Caki2 (cell line): ENCODE measurements at regions not wholly inside any gene's neighbourhood (a gene's known extent, or its start where the extent isn't known, plus 50 kb on each side); places are given as distances from the start of the nearest gene placed in this dataset.
"Not testable (repeated sequence)": the region's sequence is repeated elsewhere in the genome, so short reads cannot be mapped to it uniquely, and the experiment has no call there.

Experiments
- DNase-seq: peaks from one replicate; pipeline ENCODE4 v3.0.0-alpha.2; 2015; ENCODE audit warnings: low read depth
- in situ Hi-C: cut with HindIII; loops from 2 replicates; pipeline ENCODE4 v1.10.0; 2016; ENCODE audit warnings: low sequenced_read_pairs, low pct_unique_long_range_greater_than_20kb, mixed read lengths

DNA sequence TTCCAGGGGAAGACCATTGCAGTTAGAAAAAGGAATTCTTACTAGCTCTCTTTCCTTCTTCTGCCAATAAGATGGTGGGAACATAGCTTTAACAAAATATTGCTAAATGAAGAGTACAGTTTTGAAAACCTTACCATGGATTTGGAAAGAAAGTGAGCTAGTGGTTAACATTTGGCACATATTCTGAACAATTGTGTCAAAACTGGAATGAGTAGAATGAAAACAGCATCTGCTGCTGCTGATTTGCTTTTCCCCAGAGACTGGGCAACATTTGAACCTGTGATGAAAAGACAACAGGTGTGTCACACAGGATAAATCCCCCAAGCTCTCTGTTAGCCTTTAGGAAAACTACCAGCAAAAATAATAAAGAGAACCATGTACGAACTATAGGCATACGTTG lies 761.4 kb downstream of the KCNA4 start:
- in situ Hi-C loops, result no loop called here
- DNase-seq, result no peak

DNA sequence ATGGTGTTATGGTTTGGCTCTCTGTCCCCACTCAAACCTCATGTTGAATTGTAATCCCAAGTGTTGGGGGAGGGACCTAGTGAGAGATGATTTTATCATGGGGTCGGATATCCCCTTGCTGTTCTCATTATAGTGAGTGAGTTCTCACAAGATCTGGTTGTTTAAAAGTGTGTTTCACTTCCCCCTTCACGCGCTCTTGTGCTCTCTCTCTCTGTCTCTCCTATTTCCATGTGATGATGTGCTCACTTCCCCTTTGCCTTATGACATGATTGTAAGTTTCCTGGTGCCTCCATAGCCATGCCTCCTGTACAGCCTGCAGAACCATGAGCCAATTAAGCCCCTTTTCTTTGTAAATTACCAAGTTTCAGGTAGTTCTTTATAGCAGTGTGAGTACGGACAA lies 765.1 kb downstream of the KCNA4 start:
- in situ Hi-C loops, result no loop called here
- DNase-seq, result no peak

DNA sequence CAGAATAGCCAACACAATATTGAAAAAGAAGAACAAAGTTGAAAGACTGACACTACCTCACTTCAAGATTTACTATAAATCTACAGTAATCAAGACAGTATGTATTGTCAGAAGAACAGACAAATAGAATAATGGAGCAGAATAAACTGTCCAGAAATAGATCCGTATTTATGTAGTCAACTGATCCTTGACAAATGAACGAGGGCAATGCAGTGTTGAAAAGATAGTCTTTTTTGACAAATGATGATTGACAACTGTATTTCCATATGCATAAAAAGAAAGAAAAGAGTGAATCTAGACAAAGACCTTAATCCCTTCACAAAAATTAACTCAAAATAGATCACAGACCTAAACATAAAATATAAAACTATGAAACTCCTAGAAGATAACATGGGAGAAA lies 767.1 kb downstream of the KCNA4 start:
- DNase-seq, result no peak
- in situ Hi-C loops, result no loop called here

DNA sequence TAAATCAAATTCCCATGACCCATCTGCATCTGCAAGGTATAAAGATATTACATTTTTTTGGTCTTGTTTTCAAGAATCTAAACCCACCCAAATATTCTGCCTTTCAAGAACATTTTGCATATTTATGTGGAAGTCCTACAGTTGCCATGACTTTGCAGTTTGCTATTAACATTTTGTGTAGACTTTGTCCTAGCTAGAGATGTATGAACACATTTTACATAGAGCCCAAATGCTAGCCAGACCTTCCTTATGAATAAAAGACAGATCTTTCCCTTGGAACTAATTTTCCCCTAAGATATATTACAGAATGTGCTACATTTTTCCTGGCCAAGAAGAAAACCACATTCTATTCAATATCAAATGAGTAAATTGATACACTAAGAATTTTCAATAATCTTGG lies 772.5 kb downstream of the KCNA4 start:
- in situ Hi-C loops, result no loop called here
- DNase-seq, result no peak

DNA sequence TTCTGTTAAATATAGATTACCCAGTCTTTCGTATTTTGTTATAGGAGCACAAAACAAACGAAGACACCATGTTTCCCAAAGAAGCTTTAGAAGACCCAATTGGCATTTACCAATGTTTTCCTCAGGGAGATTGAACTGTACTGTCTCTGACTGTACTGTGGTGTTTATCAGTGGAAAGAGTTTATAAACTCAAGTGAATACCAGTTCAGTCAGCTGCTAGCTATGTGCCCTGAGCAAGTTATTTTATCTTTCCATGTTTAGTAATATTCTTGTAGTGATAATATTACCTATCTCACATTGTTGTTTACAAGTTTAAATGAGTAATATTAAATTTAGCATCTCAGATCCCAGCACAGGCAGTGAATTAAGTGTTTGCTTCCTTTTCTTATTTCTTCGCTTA lies 773.2 kb downstream of the KCNA4 start:
- in situ Hi-C loops, result no loop called here
- DNase-seq, result no peak

DNA sequence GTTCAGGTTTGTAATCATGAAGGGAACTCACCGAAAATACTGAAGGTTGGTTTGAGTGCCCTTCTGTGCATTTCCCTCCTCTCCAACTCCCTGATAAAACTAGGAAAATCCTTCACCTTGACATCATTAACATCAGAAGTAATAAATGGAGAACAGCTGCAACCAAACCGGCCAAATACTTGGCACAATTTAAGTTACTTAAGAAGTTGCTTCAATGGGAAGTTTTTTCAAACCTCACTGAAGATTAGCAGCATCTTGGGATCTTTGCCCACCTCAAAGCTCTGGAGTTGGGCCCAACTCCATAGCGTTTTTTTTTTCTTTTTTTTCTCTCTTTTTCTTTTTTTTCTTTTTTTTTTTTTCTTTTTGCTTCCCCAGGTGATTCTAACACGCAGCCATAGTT lies 784.8 kb downstream of the KCNA4 start:
- in situ Hi-C loops, result no loop called here
- DNase-seq, result no peak

DNA sequence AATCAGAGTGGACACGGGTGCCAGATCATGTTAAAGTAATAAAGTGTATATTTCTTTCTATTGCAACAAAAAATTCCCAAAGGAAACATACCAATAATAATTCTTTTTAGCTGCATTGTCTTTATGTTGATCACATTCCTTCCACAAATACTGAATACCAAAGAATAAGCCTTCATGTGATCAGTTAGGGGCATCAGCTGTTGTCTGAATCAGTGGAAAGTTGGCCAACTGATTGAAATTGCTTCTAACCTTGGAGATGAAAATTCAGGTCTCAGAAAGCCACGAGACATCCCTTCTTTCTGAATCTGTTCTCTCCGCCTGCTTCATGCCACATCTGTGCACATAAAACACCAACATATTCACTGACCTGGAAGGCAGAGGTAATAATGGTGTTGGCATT lies 785.2 kb downstream of the KCNA4 start:
- no peak for DNase-seq

DNA sequence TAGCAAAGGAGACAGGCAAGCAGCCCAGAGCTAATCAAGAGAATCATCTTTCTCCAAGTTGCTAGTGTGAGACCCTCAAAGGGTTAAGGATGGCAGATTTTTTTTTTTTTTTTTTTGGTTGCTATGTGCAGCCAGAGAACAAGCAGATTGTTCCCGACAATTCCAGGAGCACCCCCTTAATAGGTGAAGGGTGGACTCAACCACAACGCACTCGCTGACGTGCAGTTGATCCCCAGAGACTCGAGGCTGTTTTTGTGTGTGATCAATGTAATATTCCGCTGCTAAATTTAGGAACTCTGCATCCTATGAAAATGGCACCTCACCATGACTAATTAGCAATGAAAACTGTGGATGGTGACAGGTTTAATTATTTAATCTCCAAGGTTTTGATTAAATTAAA lies 789.0 kb downstream of the KCNA4 start:
- DNase-seq, result no peak
- in situ Hi-C loops, result no loop called here

More for the DNA sequence above, 785.2 kb downstream of the KCNA4 start:
- in situ Hi-C loops, result no loop called here

DNA sequence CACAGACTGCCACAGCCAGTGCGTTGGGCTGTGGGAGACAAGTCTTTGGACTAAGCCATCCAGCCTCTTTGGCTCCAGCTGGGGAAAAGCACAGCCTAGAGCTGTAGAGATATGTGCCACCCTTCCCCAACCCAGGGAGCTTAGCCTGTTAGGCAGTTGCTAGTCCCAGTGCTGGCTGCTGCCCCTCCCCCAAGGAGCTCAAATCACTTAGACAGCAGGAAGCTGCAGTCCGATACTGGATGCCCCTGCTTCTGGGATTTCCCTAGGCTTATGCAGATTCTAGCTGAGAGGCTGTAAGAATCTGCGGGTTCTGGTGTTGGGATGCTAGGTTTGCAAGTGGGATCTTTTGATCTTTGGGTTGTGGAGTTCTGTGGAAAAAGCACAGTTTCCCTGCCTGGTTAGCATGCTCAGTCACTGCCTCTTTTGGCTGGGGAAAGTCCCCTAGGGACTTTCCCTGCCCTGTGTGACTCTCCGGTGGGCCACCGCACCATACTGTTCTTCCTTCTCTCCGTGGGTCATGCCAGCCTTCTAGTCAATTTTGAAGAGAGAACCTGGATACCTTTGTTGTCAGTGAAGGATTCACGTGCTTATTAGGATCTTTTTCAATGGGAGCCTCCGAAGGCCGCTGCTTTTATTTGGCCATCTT lies 792.0 kb downstream of the KCNA4 start:
- DNase-seq, result no peak
- in situ Hi-C loops, result no loop called here

DNA sequence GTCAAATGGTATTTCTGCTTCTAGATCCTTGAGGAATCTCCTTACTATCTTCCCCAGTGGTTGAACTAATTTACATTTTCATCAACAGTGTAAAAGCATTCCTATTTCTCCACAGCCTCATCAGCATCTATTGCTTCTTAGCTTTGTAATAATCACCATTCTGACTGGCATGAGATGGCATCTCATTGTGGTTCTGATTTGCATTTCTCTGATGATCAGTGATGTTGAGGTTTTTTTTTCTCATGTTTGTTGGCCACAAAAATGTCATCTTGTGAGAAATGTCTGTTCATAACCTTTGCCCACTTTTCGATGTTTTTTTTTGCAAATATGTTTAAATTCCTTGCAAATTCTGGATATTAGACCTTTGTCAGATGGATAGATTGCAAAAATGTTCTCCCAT lies 797.3 kb downstream of the KCNA4 start:
- DNase-seq, in situ Hi-C loops: not testable (repeated sequence)

DNA sequence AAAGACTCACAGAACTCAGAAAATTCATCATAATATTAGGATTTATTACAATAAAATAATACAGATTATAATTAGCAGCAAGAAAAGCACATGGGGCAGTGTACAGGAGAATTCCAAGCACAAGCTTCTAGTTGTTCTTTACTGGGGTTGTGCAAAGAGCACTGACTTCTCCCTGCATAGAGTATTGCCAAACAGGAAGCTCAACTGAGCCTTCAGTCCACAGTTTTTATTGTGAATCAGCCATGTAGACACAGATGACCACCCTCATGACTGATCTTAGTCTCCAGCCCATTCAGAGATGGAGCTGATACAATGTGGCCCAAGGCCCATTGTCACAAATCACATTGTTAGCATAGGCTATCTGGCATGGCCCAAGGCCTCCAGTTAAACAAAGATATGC lies 798.9 kb downstream of the KCNA4 start:
- in situ Hi-C loops, result no loop called here

DNA sequence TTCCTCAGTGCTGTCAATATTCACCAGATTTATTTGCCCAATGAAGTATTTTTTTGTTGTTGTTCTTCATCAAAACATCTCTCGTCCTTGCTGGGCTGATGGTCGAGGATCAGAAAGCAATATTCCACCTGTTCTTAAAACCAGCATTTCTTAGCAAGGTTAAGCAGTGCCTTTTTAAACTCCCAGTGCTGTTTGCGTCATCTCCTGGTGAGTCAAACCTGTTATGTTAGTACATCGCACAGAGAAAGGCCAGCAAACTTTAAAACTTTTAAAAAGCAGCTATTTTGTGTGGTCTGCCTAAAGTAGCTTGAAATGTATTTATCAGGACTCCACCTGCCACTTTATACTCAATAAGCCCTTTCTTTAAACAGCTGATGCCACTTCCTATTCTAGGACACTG lies 802.0 kb downstream of the KCNA4 start:
- no peak for DNase-seq
- in situ Hi-C loops, result no loop called here

More for the DNA sequence above, 798.9 kb downstream of the KCNA4 start:
- no peak for DNase-seq

DNA sequence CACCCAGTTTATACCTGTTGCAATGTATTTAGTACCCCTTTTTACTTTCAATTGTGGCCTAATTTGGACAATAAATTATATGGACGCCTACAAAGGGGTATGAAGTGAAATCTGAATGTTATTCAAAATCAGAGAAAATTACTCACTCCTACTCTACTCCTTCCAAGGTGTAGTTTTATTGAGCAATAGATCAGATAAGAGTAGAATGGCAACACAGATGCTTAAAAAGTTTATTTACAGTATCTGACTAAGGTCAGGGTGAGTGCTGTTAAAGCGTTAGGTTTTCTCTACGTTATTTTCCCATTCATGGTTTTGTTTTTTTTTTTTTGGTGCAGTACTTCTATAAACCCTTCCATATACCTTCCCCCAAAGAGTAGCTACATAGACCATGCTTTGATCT lies 805.6 kb downstream of the KCNA4 start:
- in situ Hi-C loops, result no loop called here
- DNase-seq, result no peak

DNA sequence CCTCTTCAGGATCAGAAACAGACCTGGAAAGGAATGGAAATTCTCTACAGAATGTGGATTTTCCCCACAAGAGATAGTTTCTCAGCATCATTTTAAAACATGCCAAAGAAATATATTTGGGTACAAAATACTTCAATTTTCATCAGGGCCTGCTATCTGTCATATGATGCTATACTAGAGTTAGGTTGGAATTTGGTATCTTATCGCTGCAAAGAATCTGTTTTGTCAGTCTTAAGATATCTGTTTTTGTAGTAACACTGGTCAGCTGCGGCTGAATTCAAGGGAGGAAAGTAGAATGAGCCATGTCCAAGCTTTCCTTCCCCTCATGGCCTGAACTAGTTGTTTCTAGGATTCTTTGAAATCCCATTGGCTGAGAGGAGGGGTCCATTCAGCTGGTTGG lies 806.4 kb downstream of the KCNA4 start:
- in situ Hi-C loops, result no loop called here
- no peak for DNase-seq

DNA sequence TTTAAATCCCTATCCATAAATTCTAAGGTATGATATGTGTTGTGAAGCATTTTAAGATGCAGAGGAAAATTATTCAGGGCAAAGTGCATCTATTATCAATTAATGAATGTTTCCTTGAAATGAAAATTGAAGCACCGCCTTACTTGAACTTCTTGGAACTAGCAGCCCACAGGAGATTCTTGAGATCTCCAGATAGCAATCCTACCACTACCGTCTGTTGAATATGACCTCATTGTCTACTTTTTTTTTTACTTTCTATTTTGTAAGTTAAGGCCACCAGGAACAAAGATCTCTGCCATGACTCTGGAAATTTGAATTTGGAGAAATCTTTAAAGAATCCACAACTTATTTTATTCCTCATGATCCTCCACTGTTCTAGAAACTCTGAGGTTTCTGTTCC lies 808.7 kb downstream of the KCNA4 start:
- DNase-seq, result no peak

DNA sequence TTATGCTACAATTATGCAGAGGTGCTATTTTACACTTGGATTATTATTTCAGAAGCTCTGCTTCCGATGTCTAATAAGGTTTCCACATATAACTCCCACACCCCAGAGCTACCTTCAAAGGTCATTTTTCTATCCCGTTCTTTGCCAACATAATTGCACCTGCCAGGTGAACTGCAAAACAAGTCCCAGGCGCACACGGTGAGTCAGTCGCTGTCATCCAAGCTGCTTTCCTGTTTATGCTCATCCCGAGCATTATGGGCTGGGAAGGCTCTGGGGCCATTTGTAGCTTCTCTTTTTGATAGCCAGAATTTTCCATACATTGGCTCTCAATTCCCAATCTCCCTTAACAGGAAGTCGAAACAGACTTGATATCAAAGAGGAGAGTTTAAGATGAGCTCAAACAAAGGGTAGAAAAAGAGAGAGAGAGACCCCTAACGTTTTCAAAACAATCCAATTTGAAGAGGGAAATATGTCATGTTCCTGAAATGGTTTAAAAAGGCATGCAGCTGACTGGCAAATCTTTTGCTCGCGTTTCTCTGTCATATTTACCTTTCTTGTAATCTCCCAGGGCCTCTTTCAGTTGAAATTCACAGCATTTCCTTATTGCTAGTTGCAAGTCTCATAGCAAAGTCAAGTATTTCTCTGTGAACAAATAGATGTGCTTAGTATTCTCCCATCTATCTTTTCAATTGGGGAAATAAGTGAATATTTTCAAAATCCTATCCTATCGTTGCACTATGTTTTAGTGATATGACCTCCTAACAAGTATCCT lies 815.9 kb downstream of the KCNA4 start:
- DNase-seq, result no peak
- in situ Hi-C loops, result no loop called here

More for the DNA sequence above, 808.7 kb downstream of the KCNA4 start:
- in situ Hi-C loops, result no loop called here

DNA sequence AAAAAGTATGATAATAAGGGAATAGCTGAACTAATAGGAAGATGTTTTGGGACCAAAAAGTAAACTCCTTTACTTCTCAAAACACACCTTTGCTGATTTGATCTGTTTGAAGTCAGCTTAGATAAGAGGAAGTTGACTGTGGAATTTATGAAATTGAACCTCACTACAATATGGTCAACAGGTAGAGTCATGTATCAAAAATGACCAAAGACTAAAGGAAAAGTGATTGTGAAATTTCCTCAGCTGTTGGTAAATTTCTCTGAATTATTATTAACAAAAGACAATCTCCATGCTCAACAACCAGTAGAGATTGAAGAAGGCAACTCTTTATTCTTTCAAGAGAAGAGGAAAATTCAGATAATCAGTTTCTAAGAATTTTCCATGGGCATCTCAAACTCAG lies 826.5 kb downstream of the KCNA4 start:
- DNase-seq, result no peak
- in situ Hi-C loops, result no loop called here

DNA sequence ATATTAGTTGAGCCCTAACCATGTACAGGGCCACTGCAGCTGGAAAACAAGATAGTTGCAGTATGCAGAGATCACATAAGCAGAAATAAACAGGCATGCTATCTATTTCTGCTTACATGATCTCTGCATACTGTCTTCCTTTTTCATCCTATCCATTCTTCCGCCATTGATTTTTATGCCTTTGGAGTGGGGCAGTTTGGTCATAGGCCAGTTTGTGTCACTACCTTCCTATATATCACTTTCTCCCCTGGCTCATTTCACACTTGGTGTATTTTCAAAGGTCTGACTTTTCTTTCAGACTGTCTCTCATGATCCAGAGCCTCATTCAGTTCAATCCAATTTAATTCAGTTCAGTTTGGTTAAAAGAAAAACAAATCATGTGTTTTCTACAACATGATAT lies 829.6 kb downstream of the KCNA4 start:
- no peak for DNase-seq
- in situ Hi-C loops, result no loop called here

DNA sequence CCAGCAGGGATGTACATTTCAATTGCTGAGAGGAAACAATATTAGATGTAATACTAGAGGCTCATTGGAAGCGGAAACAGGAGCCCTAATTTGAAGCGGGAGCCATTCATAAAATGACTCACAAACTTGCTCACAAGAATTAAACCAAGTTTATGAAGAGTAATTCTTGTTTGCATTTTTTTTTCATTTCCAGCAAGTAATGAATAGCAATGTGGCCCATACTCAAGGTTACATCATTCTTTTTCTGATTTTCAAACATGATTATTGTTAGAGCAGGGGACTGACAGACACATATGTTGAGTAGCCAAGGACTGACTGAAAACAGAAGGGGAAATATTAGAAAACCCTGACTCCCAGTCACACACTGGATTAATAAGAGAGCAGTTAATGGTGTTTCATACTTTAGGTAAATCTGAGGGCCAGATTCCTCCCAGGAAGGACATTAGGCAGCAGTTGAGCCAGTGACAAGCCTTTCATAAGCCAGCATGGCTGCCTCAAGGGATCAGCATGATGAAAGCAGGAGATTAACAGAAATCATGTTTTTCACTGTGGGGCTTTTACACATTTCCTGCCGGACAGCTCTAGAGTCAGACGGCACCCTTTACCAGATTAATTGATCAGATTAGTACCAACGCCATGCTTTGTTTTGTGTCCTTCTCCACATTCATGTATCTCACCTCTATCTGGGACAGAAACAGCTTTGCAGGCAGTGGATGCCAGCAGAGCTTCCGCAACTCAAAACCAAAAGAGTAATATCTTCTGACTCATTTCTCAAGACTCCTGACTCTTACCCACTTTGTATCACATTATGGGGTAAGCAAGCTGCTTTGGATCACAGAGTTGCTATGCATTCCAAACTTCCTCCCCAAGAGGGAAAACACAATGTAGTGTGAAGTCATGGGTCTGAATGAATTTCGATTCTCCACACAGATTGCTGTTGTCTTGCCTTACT lies 831.6 kb downstream of the KCNA4 start:
- DNase-seq, result no peak
- in situ Hi-C loops, result no loop called here
